SU-DHL-6 (cell line): ENCODE measurements at regions not wholly inside any gene's neighbourhood (a gene's known extent, or its start where the extent isn't known, plus 50 kb on each side); places are given as distances from the start of the nearest gene placed in this dataset.

Source experiments
- H2AFZ ChIP-seq: fragments of 200-600 bp; sonication (generic); 2 replicates; pipeline ENCODE4 v1.6.1; 2014; ENCODE audit warnings: low read depth, mild to moderate bottlenecking, moderate library complexity, mixed read lengths, antibody characterized with exemption, low read length; ENCODE audit not compliant: severe bottlenecking
- H3F3A ChIP-seq: fragments of 200-600 bp; shearing (Covaris generic); 2 replicates; pipeline ENCODE4 v1.6.0; 2016; ENCODE audit warnings: antibody characterized with exemption, mild to moderate bottlenecking; ENCODE audit not compliant: insufficient read depth
- H3K27ac ChIP-seq: fragments of 200-600 bp; sonication (generic); 2 replicates; pipeline ENCODE4 v1.5.1; 2016; ENCODE audit warnings: low read depth, mild to moderate bottlenecking, low read length, moderate library complexity, mixed read lengths
- H3K27me3 ChIP-seq: fragments of 200-600 bp; sonication (generic), shearing (Covaris generic); 2 replicates; pipeline ENCODE4 v1.6.0; 2014; ENCODE audit warnings: mild to moderate bottlenecking, low read length
- H3K36me3 ChIP-seq: fragments of 200-600 bp; sonication (generic); 2 replicates; pipeline ENCODE4 v1.6.1; 2014; ENCODE audit warnings: mild to moderate bottlenecking, low read length, mixed read lengths
- H3K4me2 ChIP-seq: fragments of 300-600, 200-600 bp; shearing (Covaris generic), sonication (generic); 2 replicates; pipeline ENCODE4 v1.6.0; 2014; ENCODE audit warnings: low read length, low read depth, mild to moderate bottlenecking; ENCODE audit not compliant: poor library complexity, severe bottlenecking
- H3K4me3 ChIP-seq: fragments of 200-600 bp; sonication (generic); 2 replicates; pipeline ENCODE4 v1.5.1; 2014; ENCODE audit warnings: antibody characterized with exemption, low read length, mild to moderate bottlenecking, mixed read lengths; ENCODE audit not compliant: insufficient read depth, poor library complexity, severe bottlenecking
- H3K79me2 ChIP-seq: fragments of 200-600 bp; sonication (generic); 2 replicates; pipeline ENCODE4 v1.6.1; 2014; ENCODE audit warnings: mild to moderate bottlenecking, low read length, moderate library complexity; ENCODE audit not compliant: insufficient read depth
- H3K9ac ChIP-seq: fragments of 200-600 bp; sonication (generic); 2 replicates; pipeline ENCODE4 v1.7.0; 2014; ENCODE audit warnings: mild to moderate bottlenecking, low read length
- H3K9me2 ChIP-seq: fragments of 200-600 bp; sonication (generic); replicated peaks from 2 replicates; pipeline ENCODE4 v1.6.1; 2014; ENCODE audit warnings: low read length; ENCODE audit not compliant: insufficient read depth
- H3K9me3 ChIP-seq: fragments of 200-600 bp; sonication (generic); 2 replicates; pipeline ENCODE4 v1.6.1; 2014; ENCODE audit warnings: low read length, mixed read lengths; ENCODE audit not compliant: insufficient read depth
- H4K20me1 ChIP-seq: fragments of 200-600 bp; sonication (generic); 2 replicates; pipeline ENCODE4 v1.6.1; 2014; ENCODE audit warnings: low read depth, mild to moderate bottlenecking, antibody characterized with exemption, low read length, moderate library complexity, mixed read lengths
- EZH2phosphoT487 ChIP-seq: fragments of 200-600 bp; sonication (generic), shearing (Covaris generic); conservative IDR thresholded peaks from 2 replicates; pipeline ENCODE4 v1.6.1; 2018; ENCODE audit warnings: mild to moderate bottlenecking, antibody characterized with exemption, low read length, moderate library complexity, mixed read lengths
- TF ChIP-seq, protein P1 (sequence below): fragments of 200-600 bp; sonication (generic); IDR thresholded peaks from one replicate; pipeline ENCODE4 v1.5.1; 2017; ENCODE audit warnings: antibody characterized with exemption, mild to moderate bottlenecking, low read length, moderate library complexity; ENCODE audit not compliant: insufficient read depth, poor library complexity, severe bottlenecking

DNA sequence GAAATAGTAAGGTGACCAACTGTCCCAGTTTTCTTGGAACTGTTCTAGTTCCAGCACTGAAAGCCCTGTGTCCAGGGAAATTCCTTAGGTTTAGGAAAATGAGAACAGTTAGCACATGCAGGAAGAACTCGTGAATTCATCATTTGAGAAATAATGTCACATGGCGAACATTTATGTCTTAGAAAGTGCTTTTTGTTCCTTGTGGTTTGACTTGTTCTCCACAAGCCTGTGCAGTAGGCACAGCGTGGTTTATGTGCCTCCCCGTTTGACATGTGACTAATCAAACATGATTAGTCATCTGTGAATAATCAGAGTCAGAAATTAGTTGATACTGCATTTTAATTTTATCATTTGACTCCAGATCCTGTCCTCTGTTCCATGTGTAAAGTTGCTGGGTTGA, 556.0 kb upstream of the CPEB2 start:
- no peaks in the 10 kb centered on the region for H3K27me3 ChIP-seq
- no peak overlapping the region for H3K27ac ChIP-seq
- TF ChIP-seq, protein P1, sequence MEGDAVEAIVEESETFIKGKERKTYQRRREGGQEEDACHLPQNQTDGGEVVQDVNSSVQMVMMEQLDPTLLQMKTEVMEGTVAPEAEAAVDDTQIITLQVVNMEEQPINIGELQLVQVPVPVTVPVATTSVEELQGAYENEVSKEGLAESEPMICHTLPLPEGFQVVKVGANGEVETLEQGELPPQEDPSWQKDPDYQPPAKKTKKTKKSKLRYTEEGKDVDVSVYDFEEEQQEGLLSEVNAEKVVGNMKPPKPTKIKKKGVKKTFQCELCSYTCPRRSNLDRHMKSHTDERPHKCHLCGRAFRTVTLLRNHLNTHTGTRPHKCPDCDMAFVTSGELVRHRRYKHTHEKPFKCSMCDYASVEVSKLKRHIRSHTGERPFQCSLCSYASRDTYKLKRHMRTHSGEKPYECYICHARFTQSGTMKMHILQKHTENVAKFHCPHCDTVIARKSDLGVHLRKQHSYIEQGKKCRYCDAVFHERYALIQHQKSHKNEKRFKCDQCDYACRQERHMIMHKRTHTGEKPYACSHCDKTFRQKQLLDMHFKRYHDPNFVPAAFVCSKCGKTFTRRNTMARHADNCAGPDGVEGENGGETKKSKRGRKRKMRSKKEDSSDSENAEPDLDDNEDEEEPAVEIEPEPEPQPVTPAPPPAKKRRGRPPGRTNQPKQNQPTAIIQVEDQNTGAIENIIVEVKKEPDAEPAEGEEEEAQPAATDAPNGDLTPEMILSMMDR, result no peak
- TF ChIP-seq EZH2phosphoT487, result no peak
- no peaks in the 10 kb centered on the region for H3K79me2 ChIP-seq
- no peaks in the 10 kb centered on the region for H4K20me1 ChIP-seq
- H3K4me2 ChIP-seq, result no peak overlapping the region
- H3K9ac ChIP-seq, result no peak overlapping the region
- H3K9me3 ChIP-seq, result no peaks in the 10 kb centered on the region
- no peak overlapping the region for H3K4me3 ChIP-seq
- H3K9me2 ChIP-seq, result no peaks in the 10 kb centered on the region
- no peak overlapping the region for H2AFZ ChIP-seq
- no peaks in the 10 kb centered on the region for H3F3A ChIP-seq
- no peaks in the 10 kb centered on the region for H3K36me3 ChIP-seq

DNA sequence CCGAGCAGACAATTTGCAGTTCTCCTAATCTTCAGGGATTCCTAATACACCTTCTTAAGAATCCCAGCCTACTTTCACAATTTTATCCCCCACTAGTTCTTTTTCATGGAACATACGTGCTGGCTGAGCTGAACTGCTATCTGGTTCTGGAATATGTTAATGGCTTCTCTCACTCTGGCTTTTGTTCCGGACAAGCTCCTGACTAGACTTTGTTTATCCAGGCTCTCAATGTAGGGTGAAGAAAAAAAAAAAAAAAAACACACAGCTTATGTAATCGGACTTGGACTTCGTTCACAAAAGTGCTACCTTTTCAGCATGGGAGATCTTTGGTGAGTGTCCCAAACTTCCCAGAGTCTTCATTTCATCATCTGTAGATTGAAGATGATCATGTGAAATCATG, 555.4 kb upstream of the CPEB2 start:
- Histone ChIP-seq H3K36me3 (no peaks in the 10 kb centered on the region), H3K27me3 (no peaks in the 10 kb centered on the region), H3K79me2 (no peaks in the 10 kb centered on the region), H3K4me2 (no peak overlapping the region), H3K9me3 (no peaks in the 10 kb centered on the region), H2AFZ (no peak overlapping the region), H3F3A (no peaks in the 10 kb centered on the region), H3K4me3 (no peak overlapping the region), H3K9me2 (no peaks in the 10 kb centered on the region), H4K20me1 (no peaks in the 10 kb centered on the region), H3K9ac (no peak overlapping the region), H3K27ac (no peak overlapping the region)
- TF ChIP-seq, protein P1, result no peak
- no peak for TF ChIP-seq EZH2phosphoT487

DNA sequence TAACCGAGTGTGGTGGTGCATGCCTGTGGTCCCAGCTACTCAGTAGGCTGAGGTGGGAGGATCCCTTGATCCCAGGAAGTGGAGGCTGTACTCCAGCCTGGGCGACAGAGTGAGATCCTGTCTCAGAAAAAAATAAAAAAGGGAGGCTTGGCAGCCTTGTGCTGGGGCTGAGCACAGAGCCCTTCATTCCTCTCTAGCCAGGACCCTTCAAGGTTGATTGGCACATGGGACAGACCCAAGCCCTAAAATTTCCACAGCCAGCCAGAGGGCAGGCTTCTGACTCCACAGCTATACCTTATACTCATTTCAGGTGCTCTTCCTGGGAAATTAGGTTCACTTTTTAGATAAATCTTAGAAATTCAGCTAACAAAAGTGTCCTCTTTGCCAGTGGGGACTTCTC, 553.0 kb upstream of the CPEB2 start:
- TF ChIP-seq, protein P1, result no peak
- TF ChIP-seq EZH2phosphoT487, result no peak
- Histone ChIP-seq H3K79me2 (no peaks in the 10 kb centered on the region), H3K9ac (no peak overlapping the region), H3F3A (no peaks in the 10 kb centered on the region), H3K27me3 (no peaks in the 10 kb centered on the region), H4K20me1 (no peaks in the 10 kb centered on the region), H3K27ac (no peak overlapping the region), H3K4me3 (no peak overlapping the region), H3K9me3 (no peaks in the 10 kb centered on the region), H3K4me2 (no peak overlapping the region), H3K9me2 (no peaks in the 10 kb centered on the region), H2AFZ (no peak overlapping the region), H3K36me3 (no peaks in the 10 kb centered on the region)

DNA sequence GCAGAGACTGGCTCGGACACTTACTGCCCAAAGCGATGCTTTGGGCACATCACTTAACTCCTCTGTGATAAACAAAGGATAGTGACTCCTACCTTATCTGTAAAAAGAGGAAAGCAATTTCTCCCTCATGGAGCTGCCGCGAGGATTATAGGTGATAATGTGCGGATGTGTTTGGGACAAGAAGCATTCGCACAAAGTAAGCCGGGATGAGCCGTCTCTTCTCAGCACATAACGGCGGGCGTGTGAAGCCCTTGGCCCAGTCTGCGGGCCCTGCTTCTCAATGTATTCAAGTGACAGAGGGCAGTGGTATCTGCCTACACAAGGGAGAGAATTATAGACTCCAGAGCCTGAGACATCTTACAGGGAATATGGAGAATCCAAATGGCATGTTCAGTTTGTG, 550.3 kb upstream of the CPEB2 start:
- H3K27ac ChIP-seq, result no peak overlapping the region
- TF ChIP-seq EZH2phosphoT487, result no peak
- TF ChIP-seq, protein P1, result no peak
- H2AFZ ChIP-seq, result no peak overlapping the region

More for the DNA sequence above, 550.3 kb upstream of the CPEB2 start:
- Histone ChIP-seq H3K4me3 (no peak overlapping the region), H3K27me3 (no peaks in the 10 kb centered on the region), H3K9ac (no peak overlapping the region), H3F3A (no peaks in the 10 kb centered on the region), H3K9me3 (no peaks in the 10 kb centered on the region), H3K4me2 (no peak overlapping the region), H3K79me2 (no peaks in the 10 kb centered on the region), H3K9me2 (no peaks in the 10 kb centered on the region), H4K20me1 (no peaks in the 10 kb centered on the region), H3K36me3 (no peaks in the 10 kb centered on the region)
